ENCODE measurements at regions not wholly inside any gene's neighbourhood (a gene's known extent, or its start where the extent isn't known, plus 50 kb on each side); places are given as distances from the start of the nearest gene placed in this dataset.

DNA sequence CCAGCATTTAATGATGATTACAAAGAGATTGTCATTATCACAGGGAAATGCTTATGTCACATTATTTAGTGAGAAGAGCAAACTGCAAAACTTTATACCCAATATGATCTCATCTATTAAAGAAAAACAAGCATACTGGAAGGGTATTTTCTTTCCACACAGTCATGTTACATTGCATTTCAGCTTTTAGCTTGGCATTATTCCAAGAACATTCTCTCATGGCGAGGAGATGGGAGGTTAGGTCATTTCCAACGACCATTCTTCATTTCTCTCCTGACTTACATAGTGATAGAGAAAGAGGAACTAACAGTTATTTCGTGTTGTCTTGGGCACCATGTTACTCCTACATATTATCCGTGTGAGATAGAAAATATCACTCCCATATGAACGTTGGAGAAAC is 309.4 kb upstream of the XYLT1 start:
- H3K27ac ChIP-seq = no peak overlapping the region
- 15 to 23% methylated on average over 5 of the region's 5 CpGs for WGBS, 2 donors (ENCODE audit: low coverage in 1 of 2)
- peaks cover 0 to 6% (median 0%) of the 10 kb centered on the region in 3 donors for H3K9me3 ChIP-seq
- TF ChIP-seq, protein P1, sequence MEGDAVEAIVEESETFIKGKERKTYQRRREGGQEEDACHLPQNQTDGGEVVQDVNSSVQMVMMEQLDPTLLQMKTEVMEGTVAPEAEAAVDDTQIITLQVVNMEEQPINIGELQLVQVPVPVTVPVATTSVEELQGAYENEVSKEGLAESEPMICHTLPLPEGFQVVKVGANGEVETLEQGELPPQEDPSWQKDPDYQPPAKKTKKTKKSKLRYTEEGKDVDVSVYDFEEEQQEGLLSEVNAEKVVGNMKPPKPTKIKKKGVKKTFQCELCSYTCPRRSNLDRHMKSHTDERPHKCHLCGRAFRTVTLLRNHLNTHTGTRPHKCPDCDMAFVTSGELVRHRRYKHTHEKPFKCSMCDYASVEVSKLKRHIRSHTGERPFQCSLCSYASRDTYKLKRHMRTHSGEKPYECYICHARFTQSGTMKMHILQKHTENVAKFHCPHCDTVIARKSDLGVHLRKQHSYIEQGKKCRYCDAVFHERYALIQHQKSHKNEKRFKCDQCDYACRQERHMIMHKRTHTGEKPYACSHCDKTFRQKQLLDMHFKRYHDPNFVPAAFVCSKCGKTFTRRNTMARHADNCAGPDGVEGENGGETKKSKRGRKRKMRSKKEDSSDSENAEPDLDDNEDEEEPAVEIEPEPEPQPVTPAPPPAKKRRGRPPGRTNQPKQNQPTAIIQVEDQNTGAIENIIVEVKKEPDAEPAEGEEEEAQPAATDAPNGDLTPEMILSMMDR (IDR thresholded peaks at IDR 0.05) = no peak
- TF ChIP-seq EP300 (IDR thresholded peaks at IDR 0.05) (no peak), POLR2A (IDR thresholded peaks at IDR 0.05) (no peak), POLR2AphosphoS5 (IDR thresholded peaks at IDR 0.05) (no peak)
- no peak for ATAC-seq
- no peaks in the 10 kb centered on the region for H3K36me3 ChIP-seq
- peaks cover 21% of the 10 kb centered on the region for H3K27me3 ChIP-seq
- no peak overlapping the region for H3K4me3 ChIP-seq
- H3K4me1 ChIP-seq = no peaks in the 10 kb centered on the region

DNA sequence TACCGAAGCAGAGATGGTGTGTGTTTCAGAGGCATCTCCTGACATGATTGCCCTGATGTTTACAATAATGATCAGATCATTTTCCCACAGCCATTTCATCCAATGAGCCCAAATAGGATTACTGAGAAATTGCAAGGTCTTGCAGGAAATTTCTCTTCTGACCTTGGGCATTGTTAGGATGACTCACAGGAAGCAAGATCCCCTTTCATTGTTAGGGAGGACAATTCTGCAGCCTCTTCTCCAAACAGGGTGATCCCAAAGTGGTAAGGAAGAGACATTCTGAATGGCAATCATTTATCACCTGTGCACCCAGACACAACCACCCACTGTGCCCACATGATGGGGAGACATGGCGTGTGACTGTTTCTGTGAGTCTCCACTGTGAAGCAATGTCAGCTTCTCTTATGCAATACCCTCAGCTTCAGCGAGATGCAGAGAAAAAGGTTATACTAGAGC is 306.7 kb upstream of the XYLT1 start:
- peaks cover 0 to 6% (median 0%) of the 10 kb centered on the region in 3 donors for H3K9me3 ChIP-seq
- no peak overlapping the region for H3K4me3 ChIP-seq
- WGBS, 2 donors (ENCODE audit: low coverage in 1 of 2) = 80 to 84% methylated on average over 3 of the region's 3 CpGs
- no peak for ATAC-seq
- H3K36me3 ChIP-seq = no peaks in the 10 kb centered on the region
- H3K27ac ChIP-seq = no peak overlapping the region
- TF ChIP-seq EP300 (IDR thresholded peaks at IDR 0.05) = no peak
- TF ChIP-seq POLR2AphosphoS5 (IDR thresholded peaks at IDR 0.05) = no peak
- no peak for TF ChIP-seq POLR2A (IDR thresholded peaks at IDR 0.05)
- TF ChIP-seq, protein P1 (IDR thresholded peaks at IDR 0.05) = no peak
- peaks cover 16% of the 10 kb centered on the region for H3K27me3 ChIP-seq
- H3K4me1 ChIP-seq = no peaks in the 10 kb centered on the region

DNA sequence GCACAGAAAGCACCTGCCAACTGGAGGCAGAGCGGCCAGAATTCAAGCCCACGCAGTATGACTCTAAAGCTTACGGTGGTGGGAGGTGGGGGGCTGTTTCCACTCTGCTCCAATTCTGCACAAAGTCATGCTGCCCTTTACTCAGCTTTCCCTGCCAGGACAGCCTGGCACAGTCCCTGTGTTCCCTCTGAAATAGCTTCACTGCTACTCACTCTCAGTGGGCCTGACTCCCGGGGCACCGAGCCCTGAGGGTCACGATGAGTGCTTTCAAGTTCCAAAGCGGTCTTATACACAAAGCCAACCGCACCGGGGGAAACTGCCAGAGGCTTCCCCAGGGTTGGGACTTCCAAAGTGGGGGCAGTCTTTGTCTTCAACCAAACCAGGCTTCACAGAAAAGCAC is 306.1 kb upstream of the XYLT1 start:
- no peak for TF ChIP-seq POLR2A (IDR thresholded peaks at IDR 0.05)
- TF ChIP-seq EP300 (IDR thresholded peaks at IDR 0.05) = no peak
- no peak for TF ChIP-seq POLR2AphosphoS5 (IDR thresholded peaks at IDR 0.05)
- TF ChIP-seq, protein P1 (IDR thresholded peaks at IDR 0.05) = no peak
- peaks cover 16% of the 10 kb centered on the region for H3K27me3 ChIP-seq
- no peak overlapping the region for H3K4me3 ChIP-seq
- WGBS, 2 donors (ENCODE audit: low coverage in 1 of 2) = 0 to 84% methylated on average over 1 to 7 of the region's 9 CpGs
- peaks cover 0 to 6% (median 0%) of the 10 kb centered on the region in 3 donors for H3K9me3 ChIP-seq
- no peak overlapping the region for H3K27ac ChIP-seq
- H3K4me1 ChIP-seq = no peaks in the 10 kb centered on the region
- ATAC-seq = no peak
- H3K36me3 ChIP-seq = no peaks in the 10 kb centered on the region

DNA sequence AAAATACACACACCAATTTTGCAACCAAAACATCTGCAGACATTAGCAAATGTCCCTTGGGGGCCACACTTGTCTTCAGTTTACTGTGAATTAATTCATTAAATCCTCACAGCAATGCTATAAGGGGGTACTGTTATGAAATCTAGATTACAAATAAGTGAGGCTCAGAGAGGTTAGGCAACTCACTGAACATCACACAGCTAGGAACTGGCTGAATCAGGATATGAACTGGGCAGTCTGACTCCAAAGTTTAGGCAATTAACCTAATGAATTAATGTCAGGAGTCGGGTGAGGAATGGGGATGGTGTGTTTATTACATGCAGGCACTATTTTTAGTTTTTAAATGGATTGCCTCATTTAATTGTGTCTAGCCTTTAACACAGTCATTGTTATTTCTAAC is 305.7 kb upstream of the XYLT1 start:
- TF ChIP-seq EP300 (IDR thresholded peaks at IDR 0.05) (no peak), POLR2AphosphoS5 (IDR thresholded peaks at IDR 0.05) (no peak), POLR2A (IDR thresholded peaks at IDR 0.05) (no peak)
- TF ChIP-seq, protein P1 (IDR thresholded peaks at IDR 0.05) = no peak
- WGBS, 2 donors (ENCODE audit: low coverage in 1 of 2) = 21 to 70% methylated on average over 1 of the region's 1 CpG
- H3K4me3 ChIP-seq = no peak overlapping the region
- no peak for ATAC-seq
- H3K4me1 ChIP-seq = no peaks in the 10 kb centered on the region
- no peaks in the 10 kb centered on the region for H3K36me3 ChIP-seq
- peaks cover 16% of the 10 kb centered on the region for H3K27me3 ChIP-seq
- no peak overlapping the region for H3K27ac ChIP-seq
- H3K9me3 ChIP-seq = peaks cover 0 to 6% (median 0%) of the 10 kb centered on the region in 3 donors

DNA sequence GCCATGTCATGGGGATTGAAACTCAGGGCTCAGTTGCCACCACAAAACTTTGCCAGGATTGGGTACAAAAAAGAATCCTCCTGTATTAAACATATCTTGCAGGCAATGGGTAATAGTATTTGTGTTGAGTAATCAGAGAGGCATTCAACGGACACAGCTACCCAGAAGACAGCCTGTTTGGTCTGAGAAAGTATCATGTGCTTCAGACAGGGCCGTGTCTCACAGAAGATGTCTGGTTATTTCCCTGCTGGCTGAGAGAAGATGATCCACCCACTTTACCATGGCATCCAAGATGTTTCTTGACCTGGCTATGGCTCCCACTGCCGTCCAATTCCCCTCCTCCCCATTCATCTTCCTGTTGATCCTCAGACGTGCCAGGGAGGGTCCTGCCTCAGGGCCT is 304.3 kb upstream of the XYLT1 start:
- no peaks in the 10 kb centered on the region for H3K36me3 ChIP-seq
- WGBS, 2 donors (ENCODE audit: low coverage in 1 of 2) = 54% methylated on average over 4 of the region's 4 CpGs; no CpG with 5 or more reads in 1 of the 2 donors
- H3K9me3 ChIP-seq = peaks cover 0 to 6% (median 0%) of the 10 kb centered on the region in 3 donors
- H3K4me3 ChIP-seq = no peak overlapping the region
- no peaks in the 10 kb centered on the region for H3K4me1 ChIP-seq
- TF ChIP-seq EP300 (IDR thresholded peaks at IDR 0.05) = no peak
- ATAC-seq = no peak
- peaks cover 16% of the 10 kb centered on the region for H3K27me3 ChIP-seq
- H3K27ac ChIP-seq = no peak overlapping the region

Measured in gastroesophageal sphincter (tissue), 4 donors.